ENCODE measurements at regions not wholly inside any gene's neighbourhood (a gene's known extent, or its start where the extent isn't known, plus 50 kb on each side); places are given as distances from the start of the nearest gene placed in this dataset.

DNA sequence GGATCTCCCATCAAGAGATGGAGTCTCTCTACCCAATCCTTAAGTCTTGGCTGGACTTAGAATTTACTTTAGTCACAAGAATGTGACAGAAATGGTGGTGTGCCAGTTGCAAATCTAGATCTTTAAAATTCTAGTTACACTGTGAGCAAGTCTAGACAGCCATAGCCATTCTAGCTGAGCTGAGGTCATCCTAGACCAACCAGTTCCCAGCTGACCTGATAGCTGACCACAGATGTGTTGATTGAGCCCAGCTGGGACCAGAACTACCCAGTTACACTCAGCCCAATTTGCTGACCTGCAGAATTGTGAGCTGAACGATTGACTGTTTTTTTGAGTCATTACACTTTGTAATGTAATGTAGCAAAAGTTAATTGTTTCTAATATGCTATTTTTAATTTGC, 251.8 kb downstream of the ADGRL2 start:
- intact Hi-C loops (cut with micrococcal nuclease): no loop called here

- intact Hi-C loops (cut with micrococcal nuclease): no loop called here
Measured at GRCh38 chr1:82048596-82048995, 247.9 kb downstream of the ADGRL2 start.

DNA sequence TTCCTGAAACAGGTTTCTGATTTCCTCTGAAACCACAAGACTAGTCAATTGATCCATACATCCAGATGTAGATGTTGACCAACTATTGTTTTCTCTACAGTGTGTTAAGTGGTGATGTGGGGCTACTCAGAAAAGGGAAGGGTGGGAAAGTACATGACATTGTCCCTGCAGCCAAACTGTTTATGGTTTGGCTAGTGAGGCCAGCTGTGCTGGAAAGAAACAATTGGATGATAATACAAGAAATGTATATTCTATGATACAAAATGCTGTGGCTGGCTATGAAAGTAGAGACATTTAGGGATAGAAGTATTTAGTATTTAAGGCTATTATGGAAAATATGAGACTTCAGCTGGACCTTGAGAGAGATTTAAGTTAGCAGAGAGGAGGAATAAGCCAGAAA, 244.5 kb downstream of the ADGRL2 start:
- intact Hi-C loops (cut with micrococcal nuclease): no loop called here

GRCh38 chr1:82044536-82044935, 243.8 kb downstream of the ADGRL2 start:
- intact Hi-C loops (cut with micrococcal nuclease): no loop called here

GRCh38 chr1:82044111-82044510, 243.4 kb downstream of the ADGRL2 start:
- intact Hi-C loops (cut with micrococcal nuclease): no loop called here

GRCh38 chr1:82042306-82043060, 241.7 kb downstream of the ADGRL2 start:
- intact Hi-C loops (cut with micrococcal nuclease): no loop called here
